ENCODE measurements at regions not wholly inside any gene's neighbourhood (a gene's known extent, or its start where the extent isn't known, plus 50 kb on each side); places are given as distances from the start of the nearest gene placed in this dataset.
"Not testable (repeated sequence)": the region's sequence is repeated elsewhere in the genome, so short reads cannot be mapped to it uniquely, and the experiment has no call there.

- DNase-seq = no peak
Observed at GRCh38 chr5:18999478-18999877, 988.5 kb downstream of the CDH18 start.

- no peak for DNase-seq
Observed at GRCh38 chr5:19001054-19001453, 986.9 kb downstream of the CDH18 start.

GRCh38 chr5:19001539-19001938, 986.5 kb downstream of the CDH18 start:
- DNase-seq = no peak

GRCh38 chr5:19002111-19002510, 985.9 kb downstream of the CDH18 start:
- DNase-seq = no peak

GRCh38 chr5:19018822-19019221, 969.2 kb downstream of the CDH18 start:
- DNase-seq = no peak

GRCh38 chr5:19031491-19031890, 956.5 kb downstream of the CDH18 start:
- DNase-seq = no peak

- no peak for DNase-seq
Observed at GRCh38 chr5:19035816-19036215, 952.2 kb downstream of the CDH18 start.

- no peak for DNase-seq
Observed at GRCh38 chr5:19042106-19042505, 945.9 kb downstream of the CDH18 start.

- no peak for DNase-seq
Observed at GRCh38 chr5:19044311-19044710, 943.7 kb downstream of the CDH18 start.

- DNase-seq = no peak
Observed at GRCh38 chr5:19044931-19045695, 942.9 kb downstream of the CDH18 start.

GRCh38 chr5:19047277-19047676, 940.7 kb downstream of the CDH18 start:
- no peak for DNase-seq

- no peak for DNase-seq
Observed at GRCh38 chr5:19048726-19049125, 939.3 kb downstream of the CDH18 start.

GRCh38 chr5:19058216-19058615, 929.8 kb downstream of the CDH18 start:
- no peak for DNase-seq

GRCh38 chr5:19064094-19064493, 923.9 kb downstream of the CDH18 start:
- no peak for DNase-seq

GRCh38 chr5:19067741-19068140, 920.3 kb downstream of the CDH18 start:
- no peak for DNase-seq

- DNase-seq = no peak
Observed at GRCh38 chr5:19098434-19098833, 889.6 kb downstream of the CDH18 start.

GRCh38 chr5:19099195-19099594, 888.8 kb downstream of the CDH18 start:
- no peak for DNase-seq

GRCh38 chr5:19104948-19105347, 883.1 kb downstream of the CDH18 start:
- no peak for DNase-seq

- DNase-seq = no peak
Observed at GRCh38 chr5:19122923-19123322, 865.1 kb downstream of the CDH18 start.

- no peak for DNase-seq
Observed at GRCh38 chr5:19125956-19126713, 861.9 kb downstream of the CDH18 start.

- DNase-seq = no peak
Observed at GRCh38 chr5:19140276-19140675, 847.7 kb downstream of the CDH18 start.

- not testable (repeated sequence) for DNase-seq
Observed at GRCh38 chr5:19141937-19142524, 846.0 kb downstream of the CDH18 start.

- not testable (repeated sequence) for DNase-seq
Observed at GRCh38 chr5:19142713-19143414, 845.1 kb downstream of the CDH18 start.

All from activated effector memory CD4-positive, alpha-beta T cell treated with anti-CD3 and anti-CD28 coated beads, Interleukin-2, amount 50 U/mL, for 16 hours (primary cell).